ENCODE measurements at regions not wholly inside any gene's neighbourhood (a gene's known extent, or its start where the extent isn't known, plus 50 kb on each side); places are given as distances from the start of the nearest gene placed in this dataset.
"Not testable (repeated sequence)": the region's sequence is repeated elsewhere in the genome, so short reads cannot be mapped to it uniquely, and the experiment has no call there.

DNA sequence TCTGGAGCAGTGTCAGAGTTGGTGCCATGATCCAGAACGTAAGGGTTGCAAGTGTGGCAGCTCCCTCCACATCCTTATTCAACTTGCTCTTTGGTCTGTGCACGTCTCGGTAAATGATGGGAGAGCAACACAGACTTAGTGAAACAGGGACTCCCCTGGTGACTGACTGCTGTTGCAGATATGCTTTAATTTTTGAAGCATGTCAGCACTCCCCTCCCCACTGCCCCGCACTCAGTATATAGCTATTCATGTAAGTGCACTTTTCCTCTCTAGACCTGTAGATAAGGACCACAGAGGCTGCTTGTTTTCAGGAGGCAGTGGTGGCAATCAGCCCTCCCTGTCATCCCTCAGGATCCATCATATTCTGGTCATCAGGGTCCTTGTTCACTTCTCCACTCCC, 470.9 kb downstream of the IRS2 start:
- POLR2A ChIA-PET = no interaction called here
- Mint-ChIP-seq H3K27ac (no peak overlapping the region), H3K36me3 (no peaks in the 10 kb centered on the region)

GRCh38 chr13:109314101-109314500, 472.3 kb downstream of the IRS2 start:
- Mint-ChIP-seq H3K27ac (no peak overlapping the region), H3K9me3 (peaks cover 0 to 7% (median 3%) of the 10 kb centered on the region in 11 donors), H3K27me3 (peaks cover 0 to 27% (median 14%) of the 10 kb centered on the region in 5 donors), H3K4me3 (no peak overlapping the region), H3K4me1 (no peaks in the 10 kb centered on the region), H3K36me3 (no peaks in the 10 kb centered on the region)
- H3K36me3 ChIP-seq (ENCODE audit: control insufficient read depth in 2 of 3, insufficient read depth in 3 of 3, low read length in 3 of 3) = no peaks in the 10 kb centered on the region
- intact Hi-C loops (cut with micrococcal nuclease) = no loop called here
- H3K27ac ChIP-seq (ENCODE audit: low read depth, low read length) = no peak overlapping the region
- ChIA-PET POLR2A (no interaction called here), CTCF (no interaction called here)
- DNase-seq (no peak), ATAC-seq (no peak)
- H3K4me3 ChIP-seq (ENCODE audit: low read length) = no peak overlapping the region
- no peaks in the 10 kb centered on the region for H3K27me3 ChIP-seq (ENCODE audit: control insufficient read depth in 2 of 2, insufficient read depth in 2 of 2, low read length in 2 of 2)
- H3K4me1 ChIP-seq (ENCODE audit: control insufficient read depth in 2 of 2, insufficient read depth in 2 of 2, low read length in 2 of 2) = no peaks in the 10 kb centered on the region
- H3K9me3 ChIP-seq (ENCODE audit: control insufficient read depth in 2 of 3, low read length in 3 of 3) = no peaks in the 10 kb centered on the region

More for the DNA sequence above, 470.9 kb downstream of the IRS2 start:
- H3K4me1 Mint-ChIP-seq = no peaks in the 10 kb centered on the region
- Histone ChIP-seq H3K9me3 (ENCODE audit: control insufficient read depth in 2 of 3, low read length in 3 of 3) (no peaks in the 10 kb centered on the region), H3K27me3 (ENCODE audit: control insufficient read depth in 2 of 2, insufficient read depth in 2 of 2, low read length in 2 of 2) (no peaks in the 10 kb centered on the region), H3K27ac (ENCODE audit: low read depth, low read length) (no peak overlapping the region), H3K36me3 (ENCODE audit: control insufficient read depth in 2 of 3, insufficient read depth in 3 of 3, low read length in 3 of 3) (no peaks in the 10 kb centered on the region), H3K4me1 (ENCODE audit: control insufficient read depth in 2 of 2, insufficient read depth in 2 of 2, low read length in 2 of 2) (no peaks in the 10 kb centered on the region), H3K4me3 (ENCODE audit: low read length) (no peak overlapping the region)
- no peak overlapping the region for H3K4me3 Mint-ChIP-seq
- DNase-seq = no peak
- CTCF ChIA-PET = no interaction called here
- peaks cover 0 to 36% (median 16%) of the 10 kb centered on the region in 5 donors for H3K27me3 Mint-ChIP-seq
- intact Hi-C loops (cut with micrococcal nuclease) = no loop called here
- peaks cover 0 to 11% (median 3%) of the 10 kb centered on the region in 11 donors for H3K9me3 Mint-ChIP-seq
- ATAC-seq = no peak

- ATAC-seq = no peak
- intact Hi-C loops (cut with micrococcal nuclease) = no loop called here
- H3K4me1 Mint-ChIP-seq = no peaks in the 10 kb centered on the region
- no peaks in the 10 kb centered on the region for H3K9me3 ChIP-seq (ENCODE audit: control insufficient read depth in 2 of 3, low read length in 3 of 3)
- H3K4me1 ChIP-seq (ENCODE audit: control insufficient read depth in 2 of 2, insufficient read depth in 2 of 2, low read length in 2 of 2) = no peaks in the 10 kb centered on the region
- peaks cover 0 to 5% (median 0%) of the 10 kb centered on the region in 11 donors for H3K9me3 Mint-ChIP-seq
- no peak overlapping the region for H3K27ac Mint-ChIP-seq
- H3K4me3 ChIP-seq (ENCODE audit: low read length) = no peak overlapping the region
- H3K27ac ChIP-seq (ENCODE audit: low read depth, low read length) = no peak overlapping the region
- DNase-seq = no peak
- no peaks in the 10 kb centered on the region for H3K36me3 Mint-ChIP-seq
- H3K27me3 Mint-ChIP-seq = peaks cover 0 to 27% (median 14%) of the 10 kb centered on the region in 5 donors
- ChIA-PET POLR2A (no interaction called here), CTCF (no interaction called here)
- H3K4me3 Mint-ChIP-seq = no peak overlapping the region
- H3K36me3 ChIP-seq (ENCODE audit: control insufficient read depth in 2 of 3, insufficient read depth in 3 of 3, low read length in 3 of 3) = no peaks in the 10 kb centered on the region
- H3K27me3 ChIP-seq (ENCODE audit: control insufficient read depth in 2 of 2, insufficient read depth in 2 of 2, low read length in 2 of 2) = no peaks in the 10 kb centered on the region
Observed at GRCh38 chr13:109312399-109312798, 474.0 kb downstream of the IRS2 start.

DNA sequence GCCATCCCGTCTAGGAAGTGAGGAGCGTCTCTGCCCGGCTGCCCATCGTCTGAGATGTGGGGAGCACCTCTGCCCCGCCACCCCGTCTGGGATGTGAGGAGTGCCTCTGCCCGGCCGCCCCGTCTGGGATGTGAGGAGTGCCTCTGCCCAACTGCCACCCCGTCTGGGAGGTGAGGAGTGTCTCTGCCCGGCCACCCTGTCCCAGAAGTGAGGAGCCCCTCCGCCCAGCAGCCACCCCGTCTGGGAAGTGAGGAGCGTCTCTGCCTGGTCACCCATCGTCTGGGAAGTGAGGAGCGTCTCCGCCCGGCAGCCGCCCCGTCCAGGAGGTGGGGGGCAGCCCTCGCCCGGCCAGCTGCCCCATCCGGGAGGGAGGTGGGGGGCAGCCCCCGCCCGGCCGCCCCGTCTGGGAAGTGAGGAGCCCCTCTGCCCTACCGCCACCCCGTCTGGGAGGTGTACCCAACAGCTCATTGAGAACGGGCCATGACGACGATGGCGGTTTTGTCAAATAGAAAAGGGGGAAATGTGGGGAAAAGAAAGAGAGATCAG, 474.9 kb downstream of the IRS2 start:
- H3K9me3 Mint-ChIP-seq; H3K9me3 ChIP-seq (ENCODE audit: control insufficient read depth in 2 of 3, low read length in 3 of 3); H3K4me1 ChIP-seq (ENCODE audit: control insufficient read depth in 2 of 2, insufficient read depth in 2 of 2, low read length in 2 of 2); H3K36me3 ChIP-seq (ENCODE audit: control insufficient read depth in 2 of 3, insufficient read depth in 3 of 3, low read length in 3 of 3); H3K4me3 Mint-ChIP-seq; H3K27ac Mint-ChIP-seq; CTCF ChIA-PET; H3K27me3 ChIP-seq (ENCODE audit: control insufficient read depth in 2 of 2, insufficient read depth in 2 of 2, low read length in 2 of 2); H3K4me3 ChIP-seq (ENCODE audit: low read length); H3K27ac ChIP-seq (ENCODE audit: low read depth, low read length); H3K36me3 Mint-ChIP-seq; ATAC-seq; DNase-seq; intact Hi-C loops (cut with micrococcal nuclease); POLR2A ChIA-PET; H3K4me1 Mint-ChIP-seq: not testable (repeated sequence)
- H3K27me3 Mint-ChIP-seq = peaks cover 0 to 27% (median 14%) of the 10 kb centered on the region in 5 donors

GRCh38 chr13:109309625-109310363, 476.6 kb downstream of the IRS2 start:
- Histone ChIP-seq H3K4me3 (ENCODE audit: low read length) (no peak overlapping the region), H3K4me1 (ENCODE audit: control insufficient read depth in 2 of 2, insufficient read depth in 2 of 2, low read length in 2 of 2) (no peaks in the 10 kb centered on the region), H3K36me3 (ENCODE audit: control insufficient read depth in 2 of 3, insufficient read depth in 3 of 3, low read length in 3 of 3) (no peaks in the 10 kb centered on the region), H3K9me3 (ENCODE audit: control insufficient read depth in 2 of 3, low read length in 3 of 3) (no peaks in the 10 kb centered on the region), H3K27ac (ENCODE audit: low read depth, low read length) (no peak overlapping the region), H3K27me3 (ENCODE audit: control insufficient read depth in 2 of 2, insufficient read depth in 2 of 2, low read length in 2 of 2) (no peaks in the 10 kb centered on the region)
- no peaks in the 10 kb centered on the region for H3K4me1 Mint-ChIP-seq
- ATAC-seq (no peak), DNase-seq (no peak)
- no peak overlapping the region for H3K4me3 Mint-ChIP-seq
- ChIA-PET CTCF (no interaction called here), POLR2A (no interaction called here)
- intact Hi-C loops (cut with micrococcal nuclease) = no loop called here
- peaks cover 0 to 3% (median 0%) of the 10 kb centered on the region in 11 donors for H3K9me3 Mint-ChIP-seq
- peaks cover 0 to 11% (median 9%) of the 10 kb centered on the region in 5 donors for H3K27me3 Mint-ChIP-seq
- no peak overlapping the region for H3K27ac Mint-ChIP-seq
- H3K36me3 Mint-ChIP-seq = no peaks in the 10 kb centered on the region

GRCh38 chr13:109307027-109307426, 479.4 kb downstream of the IRS2 start:
- ChIA-PET POLR2A (no interaction called here), CTCF (no interaction called here)
- no peaks in the 10 kb centered on the region for H3K4me1 ChIP-seq (ENCODE audit: control insufficient read depth in 2 of 2, insufficient read depth in 2 of 2, low read length in 2 of 2)
- H3K9me3 Mint-ChIP-seq = no peaks in the 10 kb centered on the region
- no peaks in the 10 kb centered on the region for H3K9me3 ChIP-seq (ENCODE audit: control insufficient read depth in 2 of 3, low read length in 3 of 3)
- DNase-seq = no peak
- H3K4me3 ChIP-seq (ENCODE audit: low read length) = no peak overlapping the region
- no peaks in the 10 kb centered on the region for H3K4me1 Mint-ChIP-seq
- no peaks in the 10 kb centered on the region for H3K36me3 ChIP-seq (ENCODE audit: control insufficient read depth in 2 of 3, insufficient read depth in 3 of 3, low read length in 3 of 3)
- H3K27ac Mint-ChIP-seq = no peak overlapping the region
- no peaks in the 10 kb centered on the region for H3K36me3 Mint-ChIP-seq
- ATAC-seq = no peak
- H3K4me3 Mint-ChIP-seq = no peak overlapping the region
- peaks cover 0 to 4% (median 0%) of the 10 kb centered on the region in 5 donors for H3K27me3 Mint-ChIP-seq
- H3K27me3 ChIP-seq (ENCODE audit: control insufficient read depth in 2 of 2, insufficient read depth in 2 of 2, low read length in 2 of 2) = no peaks in the 10 kb centered on the region
- no peak overlapping the region for H3K27ac ChIP-seq (ENCODE audit: low read depth, low read length)
- intact Hi-C loops (cut with micrococcal nuclease) = no loop called here

DNA sequence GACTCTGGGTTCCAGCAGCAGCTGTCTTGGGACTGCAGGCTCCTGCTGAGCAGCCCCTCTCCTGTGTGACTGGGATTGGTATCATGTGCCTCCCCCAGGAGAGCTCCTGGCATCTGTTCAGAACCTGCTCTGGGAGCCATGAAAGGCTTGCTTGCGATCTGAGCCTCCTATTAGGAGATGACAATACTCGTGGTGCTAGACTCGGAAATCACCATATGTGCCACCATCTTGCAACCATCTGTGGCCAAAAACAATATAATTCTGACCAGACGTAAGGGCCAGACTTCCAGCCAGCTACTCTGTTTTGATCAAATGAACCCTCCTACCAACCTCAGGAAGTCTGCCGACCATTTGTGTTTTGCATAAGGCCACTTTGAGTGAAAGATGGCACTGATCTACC, 484.7 kb downstream of the IRS2 start:
- ATAC-seq (no peak), DNase-seq (no peak)
- no peak overlapping the region for H3K4me3 Mint-ChIP-seq
- no peaks in the 10 kb centered on the region for H3K9me3 Mint-ChIP-seq
- intact Hi-C loops (cut with micrococcal nuclease) = no loop called here
- H3K27me3 ChIP-seq (ENCODE audit: control insufficient read depth in 2 of 2, insufficient read depth in 2 of 2, low read length in 2 of 2) = no peaks in the 10 kb centered on the region
- H3K36me3 ChIP-seq (ENCODE audit: control insufficient read depth in 2 of 3, insufficient read depth in 3 of 3, low read length in 3 of 3) = no peaks in the 10 kb centered on the region
- H3K36me3 Mint-ChIP-seq = no peaks in the 10 kb centered on the region
- no peak overlapping the region for H3K27ac Mint-ChIP-seq
- no peaks in the 10 kb centered on the region for H3K4me1 Mint-ChIP-seq
- H3K9me3 ChIP-seq (ENCODE audit: control insufficient read depth in 2 of 3, low read length in 3 of 3) = no peaks in the 10 kb centered on the region
- no peak overlapping the region for H3K4me3 ChIP-seq (ENCODE audit: low read length)
- POLR2A ChIA-PET = no interaction called here
- H3K4me1 ChIP-seq (ENCODE audit: control insufficient read depth in 2 of 2, insufficient read depth in 2 of 2, low read length in 2 of 2) = no peaks in the 10 kb centered on the region
- H3K27me3 Mint-ChIP-seq = peaks cover 0 to 12% (median 6%) of the 10 kb centered on the region in 5 donors
- H3K27ac ChIP-seq (ENCODE audit: low read depth, low read length) = no peak overlapping the region
- CTCF ChIA-PET = no interaction called here

All from naive thymus-derived CD4-positive, alpha-beta T cell (primary cell).